ENCODE measurements at regions not wholly inside any gene's neighbourhood (a gene's known extent, or its start where the extent isn't known, plus 50 kb on each side); places are given as distances from the start of the nearest gene placed in this dataset.

DNA sequence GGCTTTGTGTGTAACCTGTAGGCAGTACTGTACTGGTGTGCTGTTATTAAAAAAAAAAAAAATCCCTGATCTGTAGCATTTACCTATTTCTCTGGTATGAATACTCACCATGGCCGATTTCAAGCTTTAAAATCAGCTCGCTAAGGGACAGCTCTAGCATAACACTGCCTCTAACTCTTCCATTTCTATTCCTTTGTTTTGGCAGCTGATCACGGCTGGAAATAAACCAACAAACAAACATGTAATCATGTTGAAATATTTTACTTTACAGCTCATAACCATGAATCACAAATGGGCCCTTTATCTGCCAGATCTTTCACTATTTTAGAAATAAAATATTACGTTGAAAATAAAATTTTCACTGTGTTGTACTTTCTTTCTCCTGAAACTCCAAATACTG is 60.5 kb upstream of the IL15 start:
- Histone ChIP-seq H3K27me3 (ENCODE audit: insufficient read depth, low read length) (no peaks in the 10 kb centered on the region), H3K4me3 (ENCODE audit: insufficient read depth, low read depth, low read length) (no peak overlapping the region), H3K9ac (ENCODE audit: low read length) (no peak overlapping the region), H4K20me1 (ENCODE audit: insufficient read depth, low read length) (no peaks in the 10 kb centered on the region), H3K4me2 (ENCODE audit: low read length) (no peak overlapping the region), H3K9me3 (ENCODE audit: insufficient read depth, low read depth, low read length) (no peaks in the 10 kb centered on the region), H3K36me3 (ENCODE audit: insufficient read depth, low read length) (no peaks in the 10 kb centered on the region), H3K27ac (ENCODE audit: low read depth, low read length) (no peak overlapping the region), H3K79me2 (ENCODE audit: insufficient read depth, low read length) (no peaks in the 10 kb centered on the region), H3K4me1 (ENCODE audit: insufficient read depth, low read length) (peaks cover 3% of the 10 kb centered on the region), H2AFZ (ENCODE audit: low read depth, low read length) (no peak overlapping the region)
- FAIRE-seq (no peak), DNase-seq (ENCODE audit: low read depth) (no peak)
- Mint-ChIP-seq H3K9me3 (ENCODE audit: unreplicated experiment) (no peaks in the 10 kb centered on the region), H3K4me3 (ENCODE audit: unreplicated experiment) (no peak overlapping the region), H3K27me3 (ENCODE audit: low read depth, unreplicated experiment) (no peaks in the 10 kb centered on the region), H3K4me1 (ENCODE audit: low read depth, unreplicated experiment) (peaks cover 5% of the 10 kb centered on the region), H3K36me3 (ENCODE audit: low read depth, unreplicated experiment) (no peaks in the 10 kb centered on the region), H3K27ac (ENCODE audit: unreplicated experiment) (no peak overlapping the region)
- TF ChIP-seq, protein P1, sequence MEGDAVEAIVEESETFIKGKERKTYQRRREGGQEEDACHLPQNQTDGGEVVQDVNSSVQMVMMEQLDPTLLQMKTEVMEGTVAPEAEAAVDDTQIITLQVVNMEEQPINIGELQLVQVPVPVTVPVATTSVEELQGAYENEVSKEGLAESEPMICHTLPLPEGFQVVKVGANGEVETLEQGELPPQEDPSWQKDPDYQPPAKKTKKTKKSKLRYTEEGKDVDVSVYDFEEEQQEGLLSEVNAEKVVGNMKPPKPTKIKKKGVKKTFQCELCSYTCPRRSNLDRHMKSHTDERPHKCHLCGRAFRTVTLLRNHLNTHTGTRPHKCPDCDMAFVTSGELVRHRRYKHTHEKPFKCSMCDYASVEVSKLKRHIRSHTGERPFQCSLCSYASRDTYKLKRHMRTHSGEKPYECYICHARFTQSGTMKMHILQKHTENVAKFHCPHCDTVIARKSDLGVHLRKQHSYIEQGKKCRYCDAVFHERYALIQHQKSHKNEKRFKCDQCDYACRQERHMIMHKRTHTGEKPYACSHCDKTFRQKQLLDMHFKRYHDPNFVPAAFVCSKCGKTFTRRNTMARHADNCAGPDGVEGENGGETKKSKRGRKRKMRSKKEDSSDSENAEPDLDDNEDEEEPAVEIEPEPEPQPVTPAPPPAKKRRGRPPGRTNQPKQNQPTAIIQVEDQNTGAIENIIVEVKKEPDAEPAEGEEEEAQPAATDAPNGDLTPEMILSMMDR (IDR thresholded peaks at IDR 0.05; ENCODE audit: insufficient read depth, low read depth, low read length), result no peak
- no peak for TF ChIP-seq EZH2 (IDR thresholded peaks at IDR 0.05; ENCODE audit: insufficient read depth, low read length)

DNA sequence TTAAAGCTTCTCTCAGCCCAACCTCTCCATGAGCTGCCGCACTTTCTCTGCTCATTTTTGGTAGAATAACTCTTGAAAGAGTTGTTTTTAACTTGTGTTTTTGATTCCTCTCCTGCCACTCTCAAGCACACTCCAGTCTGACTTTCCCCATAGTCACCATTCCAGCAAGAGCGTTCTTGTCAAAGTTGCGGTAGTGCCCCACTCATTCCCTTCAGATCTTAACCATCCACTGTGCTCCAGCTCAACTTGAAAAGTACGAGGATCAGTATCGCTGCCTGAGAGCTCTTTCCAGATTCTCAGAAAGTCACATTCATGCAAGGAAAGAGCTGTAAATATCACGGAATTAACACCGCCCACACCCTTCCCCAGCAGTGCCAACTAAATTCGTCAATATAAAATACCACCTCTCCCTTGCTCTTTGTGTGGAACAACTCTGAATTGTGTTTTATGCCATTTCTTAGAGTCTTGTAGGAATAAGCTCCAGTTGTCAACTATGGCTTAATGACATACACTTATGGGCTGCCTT is 59.7 kb upstream of the IL15 start:
- DNase-seq (ENCODE audit: low read depth) (no peak), FAIRE-seq (no peak)
- no peak overlapping the region for H3K9ac ChIP-seq (ENCODE audit: low read length)
- H3K9me3 ChIP-seq (ENCODE audit: insufficient read depth, low read depth, low read length), result no peaks in the 10 kb centered on the region
- Mint-ChIP-seq H3K27me3 (ENCODE audit: low read depth, unreplicated experiment) (no peaks in the 10 kb centered on the region), H3K9me3 (ENCODE audit: unreplicated experiment) (no peaks in the 10 kb centered on the region), H3K27ac (ENCODE audit: unreplicated experiment) (no peak overlapping the region), H3K4me1 (ENCODE audit: low read depth, unreplicated experiment) (no peaks in the 10 kb centered on the region), H3K4me3 (ENCODE audit: unreplicated experiment) (no peak overlapping the region), H3K36me3 (ENCODE audit: low read depth, unreplicated experiment) (no peaks in the 10 kb centered on the region)
- H3K79me2 ChIP-seq (ENCODE audit: insufficient read depth, low read length), result no peaks in the 10 kb centered on the region
- H2AFZ ChIP-seq (ENCODE audit: low read depth, low read length), result no peak overlapping the region
- H3K36me3 ChIP-seq (ENCODE audit: insufficient read depth, low read length), result no peaks in the 10 kb centered on the region
- H3K4me2 ChIP-seq (ENCODE audit: low read length), result no peak overlapping the region
- H3K27me3 ChIP-seq (ENCODE audit: insufficient read depth, low read length), result no peaks in the 10 kb centered on the region
- H3K4me3 ChIP-seq (ENCODE audit: insufficient read depth, low read depth, low read length), result no peak overlapping the region
- no peak overlapping the region for H3K27ac ChIP-seq (ENCODE audit: low read depth, low read length)
- H4K20me1 ChIP-seq (ENCODE audit: insufficient read depth, low read length), result no peaks in the 10 kb centered on the region
- TF ChIP-seq EZH2 (IDR thresholded peaks at IDR 0.05; ENCODE audit: insufficient read depth, low read length), result no peak
- TF ChIP-seq, protein P1 (IDR thresholded peaks at IDR 0.05; ENCODE audit: insufficient read depth, low read depth, low read length), result no peak
- no peaks in the 10 kb centered on the region for H3K4me1 ChIP-seq (ENCODE audit: insufficient read depth, low read length)

DNA sequence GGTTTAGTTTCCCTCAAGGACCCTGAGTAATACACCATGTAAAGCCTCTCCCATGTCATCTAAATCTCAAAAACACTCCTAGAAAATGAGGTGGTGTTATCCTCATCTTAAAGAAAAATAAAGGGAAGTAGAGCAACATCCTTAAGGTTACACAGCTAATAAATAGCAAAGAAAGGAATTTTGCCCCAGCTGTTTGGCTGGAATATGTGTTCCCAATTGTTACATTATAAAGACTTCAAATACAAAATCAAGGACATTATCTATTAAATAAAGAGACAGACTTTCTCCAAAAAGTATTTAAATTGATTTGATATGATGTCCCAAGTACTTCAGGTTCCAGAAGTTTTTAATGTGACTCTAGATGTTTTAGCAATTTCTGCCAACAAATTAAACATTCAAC is 57.9 kb upstream of the IL15 start:
- H3K4me1 ChIP-seq (ENCODE audit: insufficient read depth, low read length), result no peaks in the 10 kb centered on the region
- TF ChIP-seq EZH2 (IDR thresholded peaks at IDR 0.05; ENCODE audit: insufficient read depth, low read length), result no peak
- TF ChIP-seq, protein P1 (IDR thresholded peaks at IDR 0.05; ENCODE audit: insufficient read depth, low read depth, low read length), result no peak
- Mint-ChIP-seq H3K27ac (ENCODE audit: unreplicated experiment) (no peak overlapping the region), H3K27me3 (ENCODE audit: low read depth, unreplicated experiment) (no peaks in the 10 kb centered on the region), H3K4me1 (ENCODE audit: low read depth, unreplicated experiment) (no peaks in the 10 kb centered on the region), H3K4me3 (ENCODE audit: unreplicated experiment) (no peak overlapping the region), H3K9me3 (ENCODE audit: unreplicated experiment) (no peaks in the 10 kb centered on the region), H3K36me3 (ENCODE audit: low read depth, unreplicated experiment) (no peaks in the 10 kb centered on the region)
- no peak overlapping the region for H3K9ac ChIP-seq (ENCODE audit: low read length)
- no peak for FAIRE-seq
- no peaks in the 10 kb centered on the region for H3K27me3 ChIP-seq (ENCODE audit: insufficient read depth, low read length)
- no peaks in the 10 kb centered on the region for H3K79me2 ChIP-seq (ENCODE audit: insufficient read depth, low read length)
- H3K9me3 ChIP-seq (ENCODE audit: insufficient read depth, low read depth, low read length), result no peaks in the 10 kb centered on the region
- DNase-seq (ENCODE audit: low read depth), result no peak
- H3K4me2 ChIP-seq (ENCODE audit: low read length), result no peak overlapping the region
- H3K36me3 ChIP-seq (ENCODE audit: insufficient read depth, low read length), result no peaks in the 10 kb centered on the region
- H3K4me3 ChIP-seq (ENCODE audit: insufficient read depth, low read depth, low read length), result no peak overlapping the region
- H3K27ac ChIP-seq (ENCODE audit: low read depth, low read length), result no peak overlapping the region
- H2AFZ ChIP-seq (ENCODE audit: low read depth, low read length), result no peak overlapping the region
- no peaks in the 10 kb centered on the region for H4K20me1 ChIP-seq (ENCODE audit: insufficient read depth, low read length)
